ENCODE measurements at regions not wholly inside any gene's neighbourhood (a gene's known extent, or its start where the extent isn't known, plus 50 kb on each side); places are given as distances from the start of the nearest gene placed in this dataset.

GRCh38 chr5:69004127-69004526 lies 89.7 kb upstream of the SLC30A5 start:
- TF ChIP-seq CTCF (IDR thresholded peaks at IDR 0.05; ENCODE audit: borderline replicate concordance, extremely low read depth, low read length, poor library complexity, severe bottlenecking) (no peak), EZH2 (IDR thresholded peaks at IDR 0.05; ENCODE audit: borderline replicate concordance, low read depth, low read length, severe bottlenecking) (no peak)

Data from DND-41 (cell line).